A673 (cell line): ENCODE measurements at regions not wholly inside any gene's neighbourhood (a gene's known extent, or its start where the extent isn't known, plus 50 kb on each side); places are given as distances from the start of the nearest gene placed in this dataset.

Experiments
- CTCF ChIP-seq: fragments of 300-800, 200-600 bp; sonication (generic); conservative IDR thresholded peaks from 2 replicates; pipeline ENCODE4 v1.5.1; 2017; ENCODE audit warnings: low read depth, mild to moderate bottlenecking, antibody characterized with exemption, low read length, moderate library complexity, mixed read lengths
- EZH2 ChIP-seq: fragments of 200-600 bp; sonication (generic); IDR thresholded peaks from 2 replicates; pipeline ENCODE4 v1.6.1; 2017; ENCODE audit warnings: borderline replicate concordance, low read depth, mild to moderate bottlenecking, mixed read lengths, antibody characterized with exemption, low read length; ENCODE audit not compliant: poor library complexity, severe bottlenecking

- TF ChIP-seq CTCF (no peak), EZH2 (no peak)
Measured at GRCh38 chr12:11568155-11568761, 81.2 kb upstream of the ETV6 start.
